ENCODE measurements at regions not wholly inside any gene's neighbourhood (a gene's known extent, or its start where the extent isn't known, plus 50 kb on each side); places are given as distances from the start of the nearest gene placed in this dataset.

DNA sequence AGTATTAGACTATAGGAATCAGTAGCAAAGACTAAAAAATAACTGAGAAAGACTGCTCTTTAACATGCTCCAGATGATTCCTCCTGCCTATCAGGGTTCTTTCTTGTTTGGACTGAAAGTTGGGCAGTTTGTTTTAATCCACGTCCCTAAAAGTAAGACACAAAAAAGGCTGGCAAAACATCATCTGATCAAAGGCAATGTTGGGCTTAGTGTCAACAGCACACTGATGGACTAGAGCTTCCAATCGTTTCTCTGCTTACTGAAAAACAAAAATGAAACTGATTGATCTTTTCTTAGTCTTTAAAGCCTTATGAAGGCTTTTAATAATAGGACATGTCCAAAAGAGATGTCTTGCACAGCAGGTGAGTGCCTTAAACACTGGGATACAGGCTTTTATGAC lies 1567.9 kb upstream of the PRR20A start:
- H3K79me2 ChIP-seq (ENCODE audit: control insufficient read depth, low read length) = no peaks in the 10 kb centered on the region
- no peaks in the 10 kb centered on the region for H3F3A ChIP-seq (ENCODE audit: control insufficient read depth, insufficient read depth)
- no peaks in the 10 kb centered on the region for H3K27me3 ChIP-seq (ENCODE audit: control insufficient read depth, low read length)
- no peak overlapping the region for H3K4me3 ChIP-seq (ENCODE audit: low read length)
- H3K27ac ChIP-seq (ENCODE audit: low read depth, low read length) = no peak overlapping the region
- no peaks in the 10 kb centered on the region for H4K20me1 ChIP-seq (ENCODE audit: control insufficient read depth, insufficient read depth, low read depth, low read length)
- H3K36me3 ChIP-seq (ENCODE audit: control insufficient read depth, low read length) = no peaks in the 10 kb centered on the region
- H3K9me3 ChIP-seq (ENCODE audit: control insufficient read depth, insufficient read depth, low read length) = no peaks in the 10 kb centered on the region
- no peak overlapping the region for H3K4me2 ChIP-seq (ENCODE audit: low read length)
- no peaks in the 10 kb centered on the region for H3K9me2 ChIP-seq (replicated peaks; ENCODE audit: control insufficient read depth, low read length)
- TF ChIP-seq EZH2phosphoT487 (IDR thresholded peaks at IDR 0.05; ENCODE audit: borderline replicate concordance, low read length) = no peak
- TF ChIP-seq, protein P1, sequence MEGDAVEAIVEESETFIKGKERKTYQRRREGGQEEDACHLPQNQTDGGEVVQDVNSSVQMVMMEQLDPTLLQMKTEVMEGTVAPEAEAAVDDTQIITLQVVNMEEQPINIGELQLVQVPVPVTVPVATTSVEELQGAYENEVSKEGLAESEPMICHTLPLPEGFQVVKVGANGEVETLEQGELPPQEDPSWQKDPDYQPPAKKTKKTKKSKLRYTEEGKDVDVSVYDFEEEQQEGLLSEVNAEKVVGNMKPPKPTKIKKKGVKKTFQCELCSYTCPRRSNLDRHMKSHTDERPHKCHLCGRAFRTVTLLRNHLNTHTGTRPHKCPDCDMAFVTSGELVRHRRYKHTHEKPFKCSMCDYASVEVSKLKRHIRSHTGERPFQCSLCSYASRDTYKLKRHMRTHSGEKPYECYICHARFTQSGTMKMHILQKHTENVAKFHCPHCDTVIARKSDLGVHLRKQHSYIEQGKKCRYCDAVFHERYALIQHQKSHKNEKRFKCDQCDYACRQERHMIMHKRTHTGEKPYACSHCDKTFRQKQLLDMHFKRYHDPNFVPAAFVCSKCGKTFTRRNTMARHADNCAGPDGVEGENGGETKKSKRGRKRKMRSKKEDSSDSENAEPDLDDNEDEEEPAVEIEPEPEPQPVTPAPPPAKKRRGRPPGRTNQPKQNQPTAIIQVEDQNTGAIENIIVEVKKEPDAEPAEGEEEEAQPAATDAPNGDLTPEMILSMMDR (IDR thresholded peaks at IDR 0.05; ENCODE audit: low read depth, low read length, poor library complexity, severe bottlenecking) = no peak
- H3K4me1 ChIP-seq (ENCODE audit: control insufficient read depth, low read length) = no peaks in the 10 kb centered on the region

DNA sequence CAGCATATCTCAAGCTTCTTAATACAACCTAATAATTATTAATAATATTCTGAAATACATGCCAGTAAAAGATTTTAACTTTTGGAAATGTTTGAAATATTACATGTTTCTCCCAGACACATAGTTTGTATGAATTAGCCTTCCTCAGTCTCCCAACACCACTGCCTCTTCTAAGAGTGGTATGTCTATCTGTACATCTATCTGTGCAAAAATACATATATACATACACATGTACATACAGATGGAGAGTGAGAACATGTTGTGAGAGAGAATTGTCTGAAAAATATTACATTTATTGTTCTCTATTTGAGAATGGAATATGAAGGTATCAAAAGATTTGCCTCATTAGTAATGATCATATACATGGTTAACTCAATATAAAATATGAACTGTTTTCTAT lies 1567.2 kb upstream of the PRR20A start:
- H3K4me2 ChIP-seq (ENCODE audit: low read length) = no peak overlapping the region
- H3K79me2 ChIP-seq (ENCODE audit: control insufficient read depth, low read length) = no peaks in the 10 kb centered on the region
- H3K9me2 ChIP-seq (replicated peaks; ENCODE audit: control insufficient read depth, low read length) = no peaks in the 10 kb centered on the region
- H4K20me1 ChIP-seq (ENCODE audit: control insufficient read depth, insufficient read depth, low read depth, low read length) = no peaks in the 10 kb centered on the region
- H3K9me3 ChIP-seq (ENCODE audit: control insufficient read depth, insufficient read depth, low read length) = no peaks in the 10 kb centered on the region
- no peak overlapping the region for H3K27ac ChIP-seq (ENCODE audit: low read depth, low read length)
- H3K27me3 ChIP-seq (ENCODE audit: control insufficient read depth, low read length) = no peaks in the 10 kb centered on the region
- no peaks in the 10 kb centered on the region for H3K36me3 ChIP-seq (ENCODE audit: control insufficient read depth, low read length)
- no peaks in the 10 kb centered on the region for H3K4me1 ChIP-seq (ENCODE audit: control insufficient read depth, low read length)
- no peak for TF ChIP-seq EZH2phosphoT487 (IDR thresholded peaks at IDR 0.05; ENCODE audit: borderline replicate concordance, low read length)
- TF ChIP-seq, protein P1 (IDR thresholded peaks at IDR 0.05; ENCODE audit: low read depth, low read length, poor library complexity, severe bottlenecking) = no peak
- H3K4me3 ChIP-seq (ENCODE audit: low read length) = no peak overlapping the region
- H3F3A ChIP-seq (ENCODE audit: control insufficient read depth, insufficient read depth) = no peaks in the 10 kb centered on the region

DNA sequence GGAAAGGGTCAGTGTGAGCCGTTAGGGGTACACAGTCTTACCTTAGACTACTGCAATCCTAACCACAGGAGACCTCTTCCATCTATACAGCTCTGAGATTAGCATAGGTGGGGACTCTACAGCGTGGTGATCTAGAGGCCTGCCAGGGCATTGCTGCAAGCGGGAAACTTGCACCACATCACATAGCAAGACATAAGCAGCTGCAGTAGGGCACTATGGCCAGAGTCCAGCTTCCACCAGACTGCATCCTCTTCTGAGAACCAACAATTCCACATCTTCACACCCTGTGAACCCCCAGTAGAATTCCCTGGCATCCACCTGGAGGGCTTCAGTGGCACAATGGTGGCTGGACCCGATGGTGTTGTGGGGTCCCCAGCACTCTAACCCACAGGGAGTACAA lies 1564.3 kb upstream of the PRR20A start:
- no peak overlapping the region for H3K4me3 ChIP-seq (ENCODE audit: low read length)
- no peaks in the 10 kb centered on the region for H3K79me2 ChIP-seq (ENCODE audit: control insufficient read depth, low read length)
- TF ChIP-seq, protein P1 (IDR thresholded peaks at IDR 0.05; ENCODE audit: low read depth, low read length, poor library complexity, severe bottlenecking) = no peak
- TF ChIP-seq EZH2phosphoT487 (IDR thresholded peaks at IDR 0.05; ENCODE audit: borderline replicate concordance, low read length) = no peak
- no peaks in the 10 kb centered on the region for H3K9me3 ChIP-seq (ENCODE audit: control insufficient read depth, insufficient read depth, low read length)
- no peak overlapping the region for H3K27ac ChIP-seq (ENCODE audit: low read depth, low read length)
- no peak overlapping the region for H3K4me2 ChIP-seq (ENCODE audit: low read length)
- no peaks in the 10 kb centered on the region for H3K9me2 ChIP-seq (replicated peaks; ENCODE audit: control insufficient read depth, low read length)
- H4K20me1 ChIP-seq (ENCODE audit: control insufficient read depth, insufficient read depth, low read depth, low read length) = no peaks in the 10 kb centered on the region
- H3F3A ChIP-seq (ENCODE audit: control insufficient read depth, insufficient read depth) = no peaks in the 10 kb centered on the region
- H3K4me1 ChIP-seq (ENCODE audit: control insufficient read depth, low read length) = no peaks in the 10 kb centered on the region
- H3K36me3 ChIP-seq (ENCODE audit: control insufficient read depth, low read length) = no peaks in the 10 kb centered on the region
- no peaks in the 10 kb centered on the region for H3K27me3 ChIP-seq (ENCODE audit: control insufficient read depth, low read length)
